Trophoblast cell (in vitro differentiated cells and primary cell): ENCODE measurements at regions not wholly inside any gene's neighbourhood (a gene's known extent, or its start where the extent isn't known, plus 50 kb on each side); places are given as distances from the start of the nearest gene placed in this dataset.

Source experiments
- DNase-seq, 2 donors: peaks; one replicate each; pipeline ENCODE4 v3.0.0-alpha.2; 2016
- H2AFZ ChIP-seq: 2 replicates; pipeline ENCODE4 v1.6.1; 2013; ENCODE audit warnings: low read length, moderate library complexity, mild to moderate bottlenecking; ENCODE audit not compliant: insufficient read depth, poor library complexity
- H2AK5ac ChIP-seq: 2 replicates; pipeline ENCODE4 v1.6.1; 2013; ENCODE audit warnings: mild to moderate bottlenecking, low read length
- H2BK120ac ChIP-seq: 2 replicates; pipeline ENCODE4 v1.6.1; 2013; ENCODE audit warnings: low read length, mild to moderate bottlenecking, moderate library complexity; ENCODE audit not compliant: insufficient read depth, poor library complexity
- H2BK12ac ChIP-seq: 2 replicates; pipeline ENCODE4 v1.6.1; 2013; ENCODE audit warnings: mild to moderate bottlenecking, low read length, moderate library complexity
- H2BK5ac ChIP-seq: 2 replicates; pipeline ENCODE4 v1.6.1; 2013; ENCODE audit warnings: low read length, low read depth, moderate library complexity, mild to moderate bottlenecking; ENCODE audit not compliant: poor library complexity
- H3K14ac ChIP-seq: 2 replicates; pipeline ENCODE4 v1.6.1; 2013; ENCODE audit warnings: mild to moderate bottlenecking, low read length
- H3K18ac ChIP-seq: 2 replicates; pipeline ENCODE4 v1.6.1; 2013; ENCODE audit warnings: mild to moderate bottlenecking, low read length
- H3K23ac ChIP-seq: 2 replicates; pipeline ENCODE4 v1.6.1; 2013; ENCODE audit warnings: low read length
- H3K27ac ChIP-seq: 2 replicates; pipeline ENCODE4 v1.5.1; 2013; ENCODE audit warnings: low read depth, mild to moderate bottlenecking, inconsistent platforms, low read length, moderate library complexity
- H3K27me3 ChIP-seq: 2 replicates; pipeline ENCODE4 v1.6.1; 2013; ENCODE audit warnings: inconsistent platforms, mild to moderate bottlenecking, low read length, moderate library complexity; ENCODE audit not compliant: insufficient read depth
- H3K36me3 ChIP-seq, 2 experiments: 1 replicate in 1 of 2; 2 replicates in 1 of 2; pipeline ENCODE4 v1.6.1; 2013; ENCODE audit warnings: low read length in 2 of 2, mild to moderate bottlenecking in 2 of 2, moderate library complexity in 1 of 2; ENCODE audit not compliant: insufficient read depth in 2 of 2, control insufficient read depth in 1 of 2
- H3K4ac ChIP-seq: 2 replicates; pipeline ENCODE4 v1.6.1; 2013; ENCODE audit warnings: low read depth, mild to moderate bottlenecking, low read length, moderate library complexity
- H3K4me1 ChIP-seq, 2 experiments: 1 replicate in 1 of 2; 2 replicates in 1 of 2; pipeline ENCODE4 v1.6.1; 2013; ENCODE audit warnings: low read length in 2 of 2, mild to moderate bottlenecking in 2 of 2, moderate library complexity in 1 of 2; ENCODE audit not compliant: insufficient read depth in 2 of 2, control insufficient read depth in 1 of 2
- H3K4me2 ChIP-seq: 2 replicates; pipeline ENCODE4 v1.6.1; 2013; ENCODE audit warnings: inconsistent platforms, mild to moderate bottlenecking, low read length, moderate library complexity
- H3K4me3 ChIP-seq: 2 replicates; pipeline ENCODE4 v1.5.1; 2013; ENCODE audit warnings: mild to moderate bottlenecking, low read depth, low read length, inconsistent platforms
- H3K79me1 ChIP-seq: one replicate; pipeline ENCODE4 v1.6.1; 2013; ENCODE audit warnings: low read length
- H3K79me2 ChIP-seq: 2 replicates; pipeline ENCODE4 v1.6.1; 2013; ENCODE audit warnings: low read length, mild to moderate bottlenecking; ENCODE audit not compliant: control insufficient read depth, insufficient read depth, poor library complexity
- H3K9ac ChIP-seq: 2 replicates; pipeline ENCODE4 v1.6.1; 2013; ENCODE audit warnings: mild to moderate bottlenecking, low read length
- H3K9me3 ChIP-seq: 2 replicates; pipeline ENCODE4 v1.6.1; 2013; ENCODE audit warnings: low read depth, mild to moderate bottlenecking, control low read depth, inconsistent platforms, low read length; ENCODE audit not compliant: insufficient read depth
- H4K12ac ChIP-seq: 2 replicates; pipeline ENCODE4 v1.6.1; 2013; ENCODE audit warnings: low read depth, mild to moderate bottlenecking, low read length, moderate library complexity
- H4K8ac ChIP-seq: 2 replicates; pipeline ENCODE4 v1.6.1; 2013; ENCODE audit warnings: low read depth, mild to moderate bottlenecking, low read length, moderate library complexity
- H4K91ac ChIP-seq: one replicate; pipeline ENCODE4 v1.6.1; 2013; ENCODE audit warnings: low read depth, mild to moderate bottlenecking, low read length, moderate library complexity
- WGBS: extraction: QIAGEN DNeasy Blood & Tissue Kit; methylation state at CpG from one replicate; pipeline ENCODE4 v1.1.7; 2013; ENCODE audit warnings: missing lambda C conversion rate; ENCODE audit not compliant: insufficient read length, insufficient coverage; ENCODE audit errors: extremely low coverage; 5-methylcytosine and 5-hydroxymethylcytosine counted together

GRCh38 chr22:49023161-49023878 lies 804.4 kb downstream of the BRD1 start:
- H2BK120ac ChIP-seq: no peak overlapping the region
- H2BK5ac ChIP-seq: no peak overlapping the region
- no peak overlapping the region for H2AK5ac ChIP-seq
- H3K4me3 ChIP-seq: no peak overlapping the region
- no peaks in the 10 kb centered on the region for H3K79me1 ChIP-seq
- no peak overlapping the region for H3K4me2 ChIP-seq
- H4K8ac ChIP-seq: no peak overlapping the region
- no peak overlapping the region for H2BK12ac ChIP-seq
- H3K18ac ChIP-seq: no peak overlapping the region
- H3K4ac ChIP-seq: no peak overlapping the region
- no peaks in the 10 kb centered on the region for H3K79me2 ChIP-seq
- WGBS: no CpG with 5 or more reads among the region's 22 CpGs
- no peak overlapping the region for H3K27ac ChIP-seq
- DNase-seq: no peak
- no peak overlapping the region for H4K91ac ChIP-seq
- no peaks in the 10 kb centered on the region for H3K27me3 ChIP-seq
- H4K12ac ChIP-seq: no peak overlapping the region
- no peak overlapping the region for H3K9ac ChIP-seq
- no peaks in the 10 kb centered on the region for H3K4me1 ChIP-seq
- H2AFZ ChIP-seq: no peak overlapping the region
- no peak overlapping the region for H3K14ac ChIP-seq
- H3K9me3 ChIP-seq: peaks cover 5% of the 10 kb centered on the region
- no peak overlapping the region for H3K23ac ChIP-seq
- no peaks in the 10 kb centered on the region for H3K36me3 ChIP-seq

DNA sequence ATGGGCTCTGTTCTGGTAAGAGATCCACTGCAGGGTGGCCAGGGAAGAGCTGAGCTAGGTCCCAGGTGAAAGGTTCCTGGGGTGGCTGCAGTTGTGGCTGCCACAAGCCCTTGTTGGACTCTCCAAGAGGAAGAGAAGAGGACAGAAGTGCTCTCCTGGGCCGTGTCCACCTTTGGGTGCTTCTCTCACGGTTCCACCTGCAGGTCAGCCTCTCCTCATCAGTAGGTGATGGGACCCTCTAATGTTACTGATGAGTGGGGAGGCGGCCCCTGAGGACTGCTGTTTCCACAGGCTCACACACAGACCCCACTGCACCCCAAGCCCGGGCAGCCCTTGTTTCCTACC lies 804.9 kb downstream of the BRD1 start:
- Histone ChIP-seq H2AFZ (no peak overlapping the region), H4K12ac (no peak overlapping the region), H4K91ac (no peak overlapping the region), H3K27ac (no peak overlapping the region), H3K79me2 (no peaks in the 10 kb centered on the region), H2BK120ac (no peak overlapping the region), H3K4me3 (no peak overlapping the region), H4K8ac (no peak overlapping the region), H2BK12ac (no peak overlapping the region), H3K36me3 (no peaks in the 10 kb centered on the region), H3K18ac (no peak overlapping the region), H3K9me3 (peaks cover 5% of the 10 kb centered on the region), H3K9ac (no peak overlapping the region), H3K23ac (no peak overlapping the region), H3K4ac (no peak overlapping the region), H3K4me1 (no peaks in the 10 kb centered on the region), H3K14ac (no peak overlapping the region), H3K27me3 (no peaks in the 10 kb centered on the region), H3K79me1 (no peaks in the 10 kb centered on the region), H2BK5ac (no peak overlapping the region), H2AK5ac (no peak overlapping the region), H3K4me2 (no peak overlapping the region)
- no peak for DNase-seq
- WGBS: no CpG with 5 or more reads among the region's 4 CpGs

DNA sequence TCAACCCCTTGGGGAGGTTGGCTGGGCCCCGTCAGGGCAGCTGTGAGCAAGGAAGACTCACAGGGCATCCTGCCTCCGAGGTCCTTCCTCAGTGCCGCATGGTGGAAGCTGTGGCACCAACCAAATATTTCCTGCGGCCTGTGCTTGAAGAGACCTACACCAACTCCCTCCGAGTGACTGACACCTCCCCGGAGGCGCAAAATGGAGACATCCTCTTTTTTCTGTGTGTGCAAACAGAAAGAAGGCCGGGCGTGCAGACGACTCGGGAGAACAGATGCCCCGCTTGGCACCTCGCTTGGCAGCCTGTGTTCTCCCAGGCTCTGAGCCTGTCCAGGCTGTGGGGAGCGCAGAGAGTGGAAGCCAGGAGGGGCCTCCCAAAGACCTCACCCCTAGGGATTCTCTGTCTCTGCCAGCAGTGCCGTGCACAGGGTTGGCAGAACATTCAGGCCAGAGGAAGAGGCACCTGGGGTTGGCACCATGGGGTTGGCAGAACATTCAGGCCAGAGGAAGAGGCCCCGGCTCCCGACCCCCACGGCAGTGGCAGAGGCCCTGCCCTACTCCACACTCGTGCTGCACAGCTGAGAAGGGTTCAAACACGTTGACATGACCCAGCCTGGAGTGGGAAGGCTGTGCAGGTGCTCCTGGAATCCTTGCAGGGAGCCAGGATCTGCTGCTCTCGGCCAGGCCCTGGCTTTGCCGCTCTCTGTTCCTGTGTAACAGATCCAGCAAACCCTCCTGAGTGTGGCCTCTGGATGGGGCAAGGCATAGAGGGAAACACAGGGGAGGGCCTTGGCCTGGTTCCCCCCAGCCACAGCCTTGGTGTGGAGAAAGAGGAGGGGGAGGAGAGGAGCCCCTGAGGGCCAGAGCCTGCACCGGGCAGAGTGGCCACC lies 805.5 kb downstream of the BRD1 start:
- no peaks in the 10 kb centered on the region for H3K4me1 ChIP-seq
- WGBS: no CpG with 5 or more reads among the region's 23 CpGs

GRCh38 chr22:49021131-49021925 lies 806.3 kb downstream of the BRD1 start:
- no CpG with 5 or more reads among the region's 27 CpGs for whole genome bisulfite sequencing
- Histone ChIP-seq H3K9ac (no peak overlapping the region), H2AFZ (no peak overlapping the region), H3K4ac (no peak overlapping the region), H3K18ac (no peak overlapping the region), H3K79me2 (no peaks in the 10 kb centered on the region), H3K27me3 (no peaks in the 10 kb centered on the region), H3K4me1 (no peaks in the 10 kb centered on the region), H2BK120ac (no peak overlapping the region), H3K9me3 (peaks cover 5% of the 10 kb centered on the region), H3K27ac (no peak overlapping the region), H4K91ac (no peak overlapping the region), H3K23ac (no peak overlapping the region), H3K4me3 (no peak overlapping the region), H2BK5ac (no peak overlapping the region), H3K14ac (no peak overlapping the region), H3K79me1 (no peaks in the 10 kb centered on the region), H4K12ac (no peak overlapping the region), H4K8ac (no peak overlapping the region), H2BK12ac (no peak overlapping the region), H3K4me2 (no peak overlapping the region), H2AK5ac (no peak overlapping the region), H3K36me3 (no peaks in the 10 kb centered on the region)
- DNase-seq: no peak

More for the DNA sequence above, 805.5 kb downstream of the BRD1 start:
- Histone ChIP-seq H2BK12ac (no peak overlapping the region), H4K12ac (no peak overlapping the region), H2AFZ (no peak overlapping the region), H3K23ac (no peak overlapping the region), H3K9me3 (peaks cover 5% of the 10 kb centered on the region), H3K18ac (no peak overlapping the region), H2BK5ac (no peak overlapping the region), H3K79me2 (no peaks in the 10 kb centered on the region), H3K27ac (no peak overlapping the region), H2AK5ac (no peak overlapping the region), H3K79me1 (no peaks in the 10 kb centered on the region), H4K8ac (no peak overlapping the region), H2BK120ac (no peak overlapping the region), H3K4me3 (no peak overlapping the region), H3K4ac (no peak overlapping the region), H3K14ac (no peak overlapping the region), H3K4me2 (no peak overlapping the region), H3K9ac (no peak overlapping the region), H3K36me3 (no peaks in the 10 kb centered on the region), H4K91ac (no peak overlapping the region), H3K27me3 (no peaks in the 10 kb centered on the region)
- DNase-seq: no peak
